BJ (cell line): ENCODE measurements at regions not wholly inside any gene's neighbourhood (a gene's known extent, or its start where the extent isn't known, plus 50 kb on each side); places are given as distances from the start of the nearest gene placed in this dataset.

ENCODE experiments used
- CTCF ChIA-PET: fragments of 350-600 bp; formaldehyde crosslinking; extraction: SDS; loops from one replicate; lab custom pipeline; 2021; ENCODE audit warnings: antibody characterized with exemption, inconsistent platforms; lab: Yijun Ruan, JAX
- POLR2A ChIA-PET: fragments of 300-600 bp; sonication (Branson Sonifier 250); formaldehyde crosslinking; extraction: SDS; loops from one replicate; lab custom pipeline; 2021; ENCODE audit warnings: antibody characterized with exemption; lab: Charles Lee
- DNase-seq: peaks from one replicate; pipeline ENCODE4 v3.0.0-alpha.2; 2011; ENCODE audit warnings: low read depth
- H3K27me3 ChIP-seq: 2 replicates; pipeline ENCODE4 v1.6.0; 2011; ENCODE audit warnings: low read length; ENCODE audit not compliant: control insufficient read depth, insufficient read depth
- H3K36me3 ChIP-seq: 2 replicates; pipeline ENCODE4 v1.5.1; 2011; ENCODE audit warnings: low read length; ENCODE audit not compliant: control insufficient read depth, insufficient read depth
- H3K4me3 ChIP-seq: 2 replicates; pipeline ENCODE4 v1.5.1; 2011; ENCODE audit warnings: low read depth, mild to moderate bottlenecking, control low read depth, low read length
- TF ChIP-seq, protein P1 (sequence below): IDR thresholded peaks from 2 replicates; pipeline ENCODE4 v1.5.1; 2011; ENCODE audit warnings: low read depth, mild to moderate bottlenecking, control low read depth, inconsistent platforms, low read length, moderate library complexity; ENCODE audit not compliant: insufficient read depth

DNA sequence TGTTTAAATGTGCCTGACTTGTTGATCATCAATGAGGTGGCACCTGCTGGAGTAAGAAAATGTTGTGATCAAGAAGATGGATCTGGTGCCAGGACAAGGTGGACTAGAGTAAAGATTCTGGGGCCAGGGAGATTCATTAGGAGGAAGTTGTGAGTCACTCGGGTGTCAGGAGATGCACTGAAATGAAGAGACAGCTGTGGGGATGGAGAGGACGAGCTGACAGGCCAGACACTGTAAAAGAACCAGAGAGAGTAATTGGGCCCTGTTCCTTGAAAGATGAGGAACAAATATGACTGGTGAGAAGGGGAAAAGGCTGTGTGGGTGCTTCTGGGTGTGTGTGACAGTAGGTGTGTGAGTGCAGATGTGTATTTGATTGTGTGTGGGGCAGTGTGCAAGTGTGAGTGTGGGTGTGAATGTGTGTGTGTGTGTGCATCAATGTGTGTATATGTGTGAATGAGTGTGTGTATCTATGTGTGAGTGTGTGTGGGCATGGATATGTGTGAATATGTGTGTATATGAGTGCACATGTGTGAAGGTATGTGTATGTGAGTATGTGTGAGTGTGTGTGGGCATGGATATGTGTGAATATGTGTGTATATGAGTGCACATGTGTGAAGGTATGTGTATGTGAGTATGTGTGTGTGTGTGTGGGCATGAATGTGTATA, 260.5 kb downstream of the RFC3 start:
- ChIA-PET CTCF (interaction anchor here (0.8 to 4.0 kb wide), 6 partner anchors 8 to 1080 kb away, joined by 3 to 43 read pairs (median 9); no protein-coding TSS in a partner anchor), POLR2A (no interaction called here)
- TF ChIP-seq, protein P1, sequence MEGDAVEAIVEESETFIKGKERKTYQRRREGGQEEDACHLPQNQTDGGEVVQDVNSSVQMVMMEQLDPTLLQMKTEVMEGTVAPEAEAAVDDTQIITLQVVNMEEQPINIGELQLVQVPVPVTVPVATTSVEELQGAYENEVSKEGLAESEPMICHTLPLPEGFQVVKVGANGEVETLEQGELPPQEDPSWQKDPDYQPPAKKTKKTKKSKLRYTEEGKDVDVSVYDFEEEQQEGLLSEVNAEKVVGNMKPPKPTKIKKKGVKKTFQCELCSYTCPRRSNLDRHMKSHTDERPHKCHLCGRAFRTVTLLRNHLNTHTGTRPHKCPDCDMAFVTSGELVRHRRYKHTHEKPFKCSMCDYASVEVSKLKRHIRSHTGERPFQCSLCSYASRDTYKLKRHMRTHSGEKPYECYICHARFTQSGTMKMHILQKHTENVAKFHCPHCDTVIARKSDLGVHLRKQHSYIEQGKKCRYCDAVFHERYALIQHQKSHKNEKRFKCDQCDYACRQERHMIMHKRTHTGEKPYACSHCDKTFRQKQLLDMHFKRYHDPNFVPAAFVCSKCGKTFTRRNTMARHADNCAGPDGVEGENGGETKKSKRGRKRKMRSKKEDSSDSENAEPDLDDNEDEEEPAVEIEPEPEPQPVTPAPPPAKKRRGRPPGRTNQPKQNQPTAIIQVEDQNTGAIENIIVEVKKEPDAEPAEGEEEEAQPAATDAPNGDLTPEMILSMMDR: no peak
- DNase-seq: no peak
- H3K36me3 ChIP-seq: no peaks in the 10 kb centered on the region
- no peak overlapping the region for H3K4me3 ChIP-seq
- H3K27me3 ChIP-seq: no peaks in the 10 kb centered on the region

DNA sequence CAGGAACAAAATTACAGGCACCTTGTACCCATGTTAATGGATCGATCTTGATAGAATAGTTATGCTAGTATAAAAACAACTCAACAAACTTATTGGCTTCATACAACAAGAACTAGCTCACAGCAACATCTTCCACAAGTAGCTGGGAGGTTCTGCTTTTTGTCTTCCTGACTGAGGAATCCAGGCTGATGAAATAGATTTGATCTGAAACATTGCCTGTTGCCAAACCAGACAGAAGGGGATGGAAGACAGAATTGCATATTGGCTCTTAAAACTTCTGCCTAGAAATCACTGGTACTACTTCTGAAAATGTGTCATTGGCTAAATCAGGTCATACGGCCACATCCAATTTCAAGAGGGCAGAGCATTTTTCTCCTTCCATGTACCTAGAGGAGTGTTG, 267.3 kb downstream of the RFC3 start:
- TF ChIP-seq, protein P1: no peak
- POLR2A ChIA-PET: no interaction called here
- no peaks in the 10 kb centered on the region for H3K36me3 ChIP-seq
- CTCF ChIA-PET: interaction anchor here (0.8 kb wide), 1 partner anchor 37 kb away, joined by 3 read pairs; no protein-coding TSS in a partner anchor
- no peak for DNase-seq
- H3K27me3 ChIP-seq: no peaks in the 10 kb centered on the region
- H3K4me3 ChIP-seq: no peak overlapping the region

DNA sequence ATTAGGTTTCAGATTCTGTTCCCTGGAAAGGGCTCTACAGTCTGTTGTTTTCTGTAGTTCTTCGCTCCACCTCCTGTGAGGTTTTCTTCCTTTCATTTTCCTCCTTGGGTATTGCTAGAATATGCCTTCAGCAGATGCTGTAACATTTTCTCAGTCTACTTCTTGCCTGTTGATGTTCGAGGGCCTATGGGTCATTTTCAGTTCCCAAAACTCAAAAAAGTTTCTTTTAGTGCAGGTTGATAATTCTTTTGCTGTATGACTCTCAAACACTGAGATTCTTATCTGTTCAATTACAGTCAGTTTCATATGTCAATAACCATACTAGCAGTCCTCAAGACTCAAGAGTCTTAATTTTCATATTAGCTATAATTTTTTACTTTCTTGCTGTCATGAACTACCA, 268.3 kb downstream of the RFC3 start:
- no peak for DNase-seq
- Histone ChIP-seq H3K27me3 (no peaks in the 10 kb centered on the region), H3K36me3 (no peaks in the 10 kb centered on the region), H3K4me3 (no peak overlapping the region)
- TF ChIP-seq, protein P1: no peak
- ChIA-PET POLR2A (no interaction called here), CTCF (interaction anchor here (1.0 kb wide), 1 partner anchor 9 kb away, joined by 3 read pairs; no protein-coding TSS in a partner anchor)

DNA sequence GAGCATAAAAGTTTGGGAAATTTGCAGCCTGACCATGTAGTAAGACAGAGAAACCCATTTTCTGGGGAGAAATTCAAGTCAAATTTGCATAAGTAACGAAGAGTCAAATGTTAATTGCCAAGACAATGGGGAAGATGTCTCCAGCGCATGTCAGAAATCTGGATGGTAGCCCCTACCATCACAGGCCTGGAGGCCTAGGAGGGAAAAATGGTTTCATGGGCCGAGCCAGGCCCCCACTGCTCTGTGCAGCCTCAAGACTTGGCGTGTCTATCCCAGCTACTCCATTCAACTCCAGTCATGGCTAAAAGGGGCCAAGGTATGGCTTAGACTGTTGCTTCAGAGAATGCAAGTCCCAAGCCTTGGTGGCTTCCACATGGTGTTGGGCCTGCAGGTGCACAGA, 269.8 kb downstream of the RFC3 start:
- no peak for DNase-seq
- TF ChIP-seq, protein P1: no peak
- CTCF ChIA-PET: interaction anchor here (0.9 to 1.3 kb wide), 2 partner anchors 18 to 25 kb away, joined by 3 to 4 read pairs; no protein-coding TSS in a partner anchor
- Histone ChIP-seq H3K36me3 (no peaks in the 10 kb centered on the region), H3K27me3 (no peaks in the 10 kb centered on the region), H3K4me3 (no peak overlapping the region)
- POLR2A ChIA-PET: no interaction called here

DNA sequence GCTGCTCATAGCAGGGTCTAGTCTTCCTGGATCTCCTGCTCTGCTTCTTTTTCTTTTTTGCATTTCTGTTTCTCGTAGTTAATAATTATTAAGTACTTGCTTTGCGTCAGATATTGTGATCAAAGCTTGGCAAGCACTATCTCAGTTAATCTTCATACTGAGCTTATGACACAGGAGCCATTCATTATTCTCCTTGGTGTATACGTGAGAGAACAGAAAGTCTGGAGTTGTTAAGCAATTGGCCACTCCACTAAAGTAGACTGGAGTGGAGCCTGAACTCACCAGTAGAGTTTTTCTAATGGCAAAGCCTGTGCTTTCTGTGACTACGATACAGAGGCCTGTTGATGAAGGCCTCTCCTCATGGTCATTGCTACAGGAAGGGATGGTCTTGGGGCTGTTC, 285.9 kb downstream of the RFC3 start:
- POLR2A ChIA-PET: no interaction called here
- CTCF ChIA-PET: interaction anchor here (0.6 kb wide), 1 partner anchor 269 kb away, joined by 3 read pairs; no protein-coding TSS in a partner anchor
- DNase-seq: no peak
- Histone ChIP-seq H3K27me3 (no peaks in the 10 kb centered on the region), H3K4me3 (no peak overlapping the region), H3K36me3 (no peaks in the 10 kb centered on the region)
- TF ChIP-seq, protein P1: no peak
